GM21367 (cell line): ENCODE measurements at regions not wholly inside any gene's neighbourhood (a gene's known extent, or its start where the extent isn't known, plus 50 kb on each side); places are given as distances from the start of the nearest gene placed in this dataset.

Source experiments
- ATAC-seq: cut with Tn5 transposase; IDR thresholded peaks from one replicate; pipeline ENCODE4 v1.9.1; 2021; ENCODE audit not compliant: unreplicated experiment

DNA sequence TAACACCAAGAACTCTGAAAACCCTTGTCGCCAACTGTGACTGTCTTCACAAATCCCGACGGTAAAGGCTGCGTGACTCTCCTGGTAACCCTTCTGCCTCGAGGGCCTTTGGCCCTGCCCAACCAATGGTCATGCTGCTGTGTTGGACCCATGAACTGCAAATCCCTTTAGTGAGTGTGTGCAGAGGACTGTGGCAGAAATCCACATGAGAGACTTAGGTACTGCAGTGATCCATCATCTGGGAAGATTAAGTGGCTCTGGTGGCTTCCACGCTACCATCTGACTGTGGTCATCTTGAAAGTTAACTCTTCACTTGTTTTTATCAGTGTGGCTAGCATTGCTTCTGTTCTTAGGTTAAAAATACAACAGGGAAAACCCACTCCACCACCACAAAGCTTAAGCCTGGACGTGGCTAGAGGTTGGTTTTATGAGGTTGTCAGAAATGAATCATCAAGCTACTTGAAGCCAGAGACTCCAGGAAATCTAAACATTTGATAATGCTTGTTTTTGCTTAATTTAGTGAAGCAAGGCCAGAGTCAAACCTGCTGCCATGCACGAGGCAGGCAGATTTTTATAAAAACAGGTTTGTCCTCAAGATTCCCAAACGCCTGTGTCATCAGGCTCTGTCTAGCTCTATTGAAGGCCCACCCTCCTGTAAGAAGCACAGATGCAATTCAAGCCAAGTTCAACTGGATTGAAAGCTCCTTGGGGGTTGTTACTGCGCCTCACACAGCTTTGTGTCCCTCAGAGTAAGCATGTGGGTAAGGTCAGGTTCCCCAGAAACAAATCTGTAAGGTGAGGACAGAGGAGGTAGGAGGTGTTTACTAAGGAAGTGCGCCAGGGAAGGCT, 52.7 kb upstream of the ERCC6L2 start:
- peak; percentile 79 for ATAC-seq

DNA sequence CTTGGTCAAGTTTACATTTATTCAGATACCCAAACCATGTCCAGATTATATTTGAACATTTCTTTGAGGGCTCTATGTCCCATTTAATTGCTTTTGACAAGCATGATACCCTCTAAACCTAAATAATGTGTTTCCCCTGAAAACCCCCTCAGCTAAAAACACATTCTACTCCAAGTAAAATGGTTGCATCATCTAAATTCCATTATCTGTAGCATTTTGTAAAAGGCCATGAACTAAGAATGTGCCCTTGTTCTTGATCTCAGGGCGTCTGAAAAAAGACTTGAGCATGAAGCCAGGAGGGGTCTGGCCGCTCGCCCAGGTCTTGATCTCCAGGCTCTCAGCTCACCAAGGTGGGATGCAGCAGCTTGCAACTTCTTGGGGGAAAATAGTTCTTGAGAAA, 53.5 kb upstream of the ERCC6L2 start:
- no peak for ATAC-seq

DNA sequence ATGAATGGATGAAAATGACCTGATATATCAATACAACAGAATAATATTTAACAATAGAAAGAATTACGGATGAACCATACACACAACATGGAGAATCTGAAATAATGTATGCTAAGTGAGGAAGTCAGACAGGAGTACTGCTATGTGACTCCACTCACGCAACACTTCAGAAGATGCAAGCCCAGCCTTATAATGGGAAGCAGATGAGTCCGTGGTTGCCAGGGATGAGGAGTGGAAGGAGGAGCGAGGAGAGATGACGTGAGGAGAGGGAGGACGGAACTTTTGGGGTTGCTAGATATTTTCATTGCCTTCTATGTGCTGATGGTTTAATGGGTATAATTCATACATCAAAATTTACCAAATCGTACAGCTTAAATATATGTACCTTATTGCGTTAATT, 55.4 kb upstream of the ERCC6L2 start:
- ATAC-seq: no peak

- no peak for ATAC-seq
Measured at GRCh38 chr9:95819636-95820035, 55.9 kb upstream of the ERCC6L2 start.

DNA sequence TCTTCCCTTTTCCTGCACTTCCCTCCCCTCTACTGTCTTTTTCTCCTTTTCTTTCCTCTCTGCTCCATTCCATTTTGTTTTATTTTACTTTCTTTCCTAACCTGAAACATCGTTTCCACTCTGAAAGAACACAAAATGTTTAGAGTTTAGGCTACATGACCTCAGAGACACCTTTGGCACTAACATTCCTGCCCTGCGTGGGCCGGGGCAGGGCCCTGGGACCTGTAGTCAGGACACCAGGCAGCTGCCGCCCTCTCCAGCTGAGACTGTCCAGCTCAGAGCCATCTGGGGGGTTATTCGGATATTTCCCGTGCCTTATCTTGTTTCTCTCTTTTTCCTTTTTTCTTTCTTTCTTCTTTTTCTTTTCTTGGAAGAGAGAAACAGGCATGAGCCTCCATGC, 58.3 kb upstream of the ERCC6L2 start:
- no peak for ATAC-seq

GRCh38 chr9:95816716-95817115, 58.8 kb upstream of the ERCC6L2 start:
- ATAC-seq: no peak

DNA sequence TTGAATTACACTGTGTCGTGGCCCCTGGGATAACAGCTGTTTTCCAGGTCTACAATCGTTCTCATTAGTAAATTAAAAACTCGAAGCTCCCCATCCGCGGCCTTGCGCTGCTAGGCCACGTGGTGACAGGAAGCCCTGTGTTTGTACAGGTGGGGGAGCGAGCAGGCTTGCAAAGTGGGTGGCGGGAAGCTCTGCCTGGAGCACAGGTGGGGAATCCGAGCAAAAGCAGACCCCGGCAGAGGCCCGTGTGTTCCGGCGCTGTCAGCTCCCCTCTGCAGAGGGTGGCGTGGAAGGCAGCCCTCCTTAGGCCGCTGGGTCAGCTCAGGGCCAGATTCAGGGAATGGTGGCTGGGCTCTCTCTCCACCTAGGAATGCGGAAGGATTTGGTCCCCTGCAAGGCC, 59.5 kb upstream of the ERCC6L2 start:
- no peak for ATAC-seq

GRCh38 chr9:95815133-95815532, 60.4 kb upstream of the ERCC6L2 start:
- no peak for ATAC-seq

DNA sequence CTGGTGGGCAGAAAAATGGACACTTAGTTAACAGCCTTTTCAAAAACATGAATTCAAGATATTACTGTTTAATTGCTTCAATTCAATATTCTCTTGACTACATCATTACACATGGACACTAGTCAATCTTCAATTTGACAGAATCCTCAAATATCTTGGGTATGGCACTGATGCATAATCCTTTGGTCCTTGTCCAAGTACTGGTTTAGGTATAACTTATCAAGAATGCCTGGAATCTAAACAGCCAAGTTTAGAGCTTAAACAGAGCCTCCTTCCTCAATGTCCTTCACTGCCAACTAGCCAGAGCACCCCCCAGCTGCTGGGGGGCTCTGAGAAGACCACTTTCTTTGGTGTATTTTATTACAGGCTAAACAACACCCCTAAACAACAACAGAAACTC, 61.6 kb upstream of the ERCC6L2 start:
- ATAC-seq: no peak

- no peak for ATAC-seq
Measured at GRCh38 chr9:95810814-95811213, 64.7 kb upstream of the ERCC6L2 start.

- ATAC-seq: no peak
Measured at GRCh38 chr9:95810133-95810532, 65.4 kb upstream of the ERCC6L2 start.

- no peak for ATAC-seq
Measured at GRCh38 chr9:95809686-95810085, 65.8 kb upstream of the ERCC6L2 start.

- ATAC-seq: no peak
Measured at GRCh38 chr9:95808011-95808410, 67.5 kb upstream of the ERCC6L2 start.

GRCh38 chr9:95807326-95807947, 68.1 kb upstream of the ERCC6L2 start:
- no peak for ATAC-seq

DNA sequence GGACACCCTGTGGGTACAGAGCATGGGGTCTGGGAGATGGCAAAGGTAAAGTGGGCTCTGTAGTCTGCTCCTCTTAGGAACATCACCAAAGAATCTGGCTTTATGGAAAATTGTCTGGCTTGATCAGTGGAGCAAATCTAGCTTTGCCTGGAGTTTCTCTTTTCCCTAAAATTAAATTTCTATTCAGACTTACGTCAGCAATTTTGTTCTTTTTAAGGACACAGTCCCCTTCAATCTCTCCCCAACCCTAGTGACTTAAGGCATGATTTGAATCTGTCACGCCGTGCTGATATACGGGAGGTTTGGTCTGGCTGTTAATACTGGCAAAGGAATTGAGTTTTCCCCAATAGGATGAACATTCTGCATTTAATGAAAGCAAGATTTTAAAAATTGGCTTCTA, 72.3 kb upstream of the ERCC6L2 start:
- ATAC-seq: no peak

DNA sequence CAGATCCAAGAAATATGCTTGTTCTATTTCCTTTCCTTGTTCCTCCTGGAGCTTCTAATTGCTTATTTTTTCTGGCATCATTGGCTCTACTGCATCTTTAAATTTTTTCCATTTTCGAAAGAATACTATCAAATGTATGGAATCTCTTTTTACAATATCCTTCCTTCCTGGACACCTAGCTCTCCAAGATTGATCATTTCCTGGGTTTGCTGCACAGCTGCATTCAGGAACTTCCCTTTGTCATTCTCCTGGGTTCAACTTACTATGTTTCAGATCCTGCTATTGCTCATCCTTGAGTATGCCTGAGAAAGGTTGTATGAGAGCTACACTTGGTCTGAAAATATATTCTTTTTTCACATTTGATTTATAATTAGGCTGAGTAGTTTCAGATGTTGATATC, 73.7 kb upstream of the ERCC6L2 start:
- no peak for ATAC-seq

- ATAC-seq: no peak
Measured at GRCh38 chr9:95796029-95796428, 79.5 kb upstream of the ERCC6L2 start.

DNA sequence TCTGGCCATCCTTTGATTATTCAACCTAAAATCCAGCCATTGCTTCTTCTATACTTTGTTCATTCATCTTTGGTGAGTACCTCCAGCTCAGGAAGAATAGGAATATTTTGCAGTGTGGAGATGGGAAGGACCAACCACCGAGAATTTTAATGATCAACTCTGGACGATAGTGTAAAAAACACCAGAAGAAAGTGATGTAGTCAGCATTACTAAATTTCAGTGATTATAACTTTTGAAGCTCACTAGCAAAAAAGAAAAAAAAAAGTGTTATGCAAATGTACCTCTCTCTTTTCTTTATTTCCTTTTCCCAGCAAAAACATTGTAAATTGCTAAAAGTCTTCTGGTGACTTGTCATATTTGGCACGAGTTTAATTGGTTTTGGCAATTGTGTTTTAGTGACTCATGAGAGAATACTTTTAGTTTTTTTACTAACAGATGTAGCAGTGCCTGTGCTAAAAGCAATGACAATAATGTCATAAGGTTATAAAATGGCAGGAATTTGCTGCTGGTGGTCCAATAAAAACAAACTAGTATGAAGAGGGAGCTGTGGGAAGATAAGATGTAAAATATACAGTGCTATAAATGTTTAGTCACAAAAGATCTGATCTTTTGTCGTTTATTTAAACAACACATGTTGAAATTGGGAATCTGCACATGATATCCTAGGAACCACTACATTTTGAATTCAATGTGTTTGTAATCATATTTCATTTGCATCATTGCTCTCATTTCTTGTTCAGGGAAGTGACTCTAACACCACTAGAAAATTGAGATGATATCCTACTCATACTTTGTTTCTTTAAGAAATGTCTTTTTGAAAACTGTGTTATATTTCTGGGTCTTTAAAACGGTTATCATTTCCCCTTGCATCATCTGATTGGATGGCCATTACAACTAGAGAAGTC, 81.3 kb upstream of the ERCC6L2 start:
- ATAC-seq: no peak

DNA sequence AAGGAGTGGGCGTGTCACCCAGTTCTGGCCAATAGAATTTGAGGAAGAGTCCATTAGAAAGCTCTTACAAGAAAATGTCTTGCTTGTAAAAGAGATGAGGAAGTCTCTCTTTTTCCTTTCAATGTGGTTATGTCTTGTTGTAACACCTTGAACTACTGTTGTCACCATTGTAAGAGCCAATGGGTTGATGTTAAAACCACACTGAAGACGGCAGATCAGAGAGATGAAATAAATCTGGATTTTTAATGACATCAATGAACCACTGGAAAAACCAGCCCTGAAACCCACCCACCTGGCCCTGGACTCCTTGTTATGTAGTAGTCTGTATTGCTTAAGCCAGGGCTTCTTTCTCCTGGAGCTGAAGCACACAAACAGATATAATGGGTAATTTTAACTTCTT, 83.8 kb upstream of the ERCC6L2 start:
- no peak for ATAC-seq

DNA sequence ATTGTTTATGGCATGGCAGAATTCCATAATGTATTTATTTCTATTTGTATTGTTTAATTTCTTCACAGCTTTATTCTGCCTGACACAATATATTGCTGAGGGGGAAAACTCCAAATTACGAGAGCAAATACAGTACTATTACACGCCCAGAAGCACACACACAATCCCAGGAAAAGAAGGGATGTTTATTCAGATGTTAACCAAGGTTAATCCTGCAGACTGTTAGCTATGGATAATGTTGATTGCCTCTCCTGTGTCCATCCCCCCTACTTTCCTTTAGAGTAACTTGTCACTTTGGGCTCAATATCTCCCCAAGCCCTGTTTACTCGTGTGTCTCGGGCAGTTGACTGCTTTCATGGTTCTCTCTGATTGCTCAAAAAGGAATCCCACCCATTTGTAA, 84.2 kb upstream of the ERCC6L2 start:
- no peak for ATAC-seq

GRCh38 chr9:95788521-95788991, 86.9 kb upstream of the ERCC6L2 start:
- no peak for ATAC-seq

- ATAC-seq: no peak
Measured at GRCh38 chr9:95788021-95788420, 87.5 kb upstream of the ERCC6L2 start.
